WERI-Rb-1 (cell line): ENCODE measurements at regions not wholly inside any gene's neighbourhood (a gene's known extent, or its start where the extent isn't known, plus 50 kb on each side); places are given as distances from the start of the nearest gene placed in this dataset.

Source experiments
- DNase-seq: peaks from one replicate; pipeline ENCODE4 v3.0.0-alpha.2; 2020
- H3K27ac ChIP-seq: fragments of 250-450 bp; sonication (Bioruptor Pico); 2 replicates; pipeline ENCODE4 v1.5.1; 2020; ENCODE audit warnings: mild to moderate bottlenecking, moderate library complexity
- H3K27me3 ChIP-seq: fragments of 250-450 bp; sonication (Bioruptor Pico); 2 replicates; pipeline ENCODE4 v1.5.1; 2021; ENCODE audit warnings: mild to moderate bottlenecking, low read depth, moderate library complexity; ENCODE audit not compliant: insufficient read depth, severe bottlenecking
- H3K36me3 ChIP-seq: fragments of 250-450 bp; sonication (Bioruptor Pico); 2 replicates; pipeline ENCODE4 v1.5.1; 2020; ENCODE audit warnings: mild to moderate bottlenecking, moderate library complexity
- H3K4me3 ChIP-seq: 2 replicates; pipeline ENCODE4 v1.5.1; 2011; ENCODE audit warnings: low read depth, mild to moderate bottlenecking, control low read depth, low read length
- H3K9me3 ChIP-seq: fragments of 250-450 bp; sonication (Bioruptor Pico); 2 replicates; pipeline ENCODE4 v1.5.1; 2021; ENCODE audit warnings: mild to moderate bottlenecking, moderate library complexity; ENCODE audit not compliant: severe bottlenecking
- CTCF ChIP-seq: IDR thresholded peaks from 2 replicates; pipeline ENCODE4 v1.5.1; 2011; ENCODE audit warnings: low read depth, mild to moderate bottlenecking, control low read depth, inconsistent platforms, low read length

GRCh38 chr15:31932576-31932975 is 97.7 kb upstream of the CHRNA7 start:
- H3K36me3 ChIP-seq, result no peaks in the 10 kb centered on the region
- no peak overlapping the region for H3K27ac ChIP-seq
- no peaks in the 10 kb centered on the region for H3K9me3 ChIP-seq
- no peak for TF ChIP-seq CTCF
- no peaks in the 10 kb centered on the region for H3K27me3 ChIP-seq
- H3K4me3 ChIP-seq, result no peak overlapping the region
- DNase-seq, result no peak

- Histone ChIP-seq H3K36me3 (no peaks in the 10 kb centered on the region), H3K27ac (no peak overlapping the region), H3K4me3 (no peak overlapping the region), H3K9me3 (no peaks in the 10 kb centered on the region), H3K27me3 (no peaks in the 10 kb centered on the region)
- no peak for DNase-seq
- no peak for TF ChIP-seq CTCF
Measured at GRCh38 chr15:31934821-31935220, 95.5 kb upstream of the CHRNA7 start.

- Histone ChIP-seq H3K4me3 (no peak overlapping the region), H3K9me3 (peaks cover 8% of the 10 kb centered on the region), H3K36me3 (no peaks in the 10 kb centered on the region), H3K27me3 (no peaks in the 10 kb centered on the region), H3K27ac (no peak overlapping the region)
- peak; percentile 48 for TF ChIP-seq CTCF
- no peak for DNase-seq
Measured at GRCh38 chr15:31953478-31953877, 76.8 kb upstream of the CHRNA7 start.

- H3K27ac ChIP-seq, result no peak overlapping the region
- H3K4me3 ChIP-seq, result no peak overlapping the region
- TF ChIP-seq CTCF, result no peak
- H3K36me3 ChIP-seq, result no peaks in the 10 kb centered on the region
- peaks cover 8% of the 10 kb centered on the region for H3K9me3 ChIP-seq
- DNase-seq, result no peak
- H3K27me3 ChIP-seq, result no peaks in the 10 kb centered on the region
Measured at GRCh38 chr15:31954374-31955172, 75.7 kb upstream of the CHRNA7 start.

GRCh38 chr15:31955734-31956133 is 74.6 kb upstream of the CHRNA7 start:
- DNase-seq, result no peak
- H3K27me3 ChIP-seq, result no peaks in the 10 kb centered on the region
- no peak overlapping the region for H3K27ac ChIP-seq

More at GRCh38 chr15:31955734-31956133, 74.6 kb upstream of the CHRNA7 start:
- Histone ChIP-seq H3K9me3 (peaks cover 8% of the 10 kb centered on the region), H3K36me3 (no peaks in the 10 kb centered on the region), H3K4me3 (no peak overlapping the region)
- no peak for TF ChIP-seq CTCF
